ENCODE measurements at regions not wholly inside any gene's neighbourhood (a gene's known extent, or its start where the extent isn't known, plus 50 kb on each side); places are given as distances from the start of the nearest gene placed in this dataset.

GRCh38 chr18:39549144-39549543 is 1983.5 kb upstream of the CELF4 start:
- H3K9ac ChIP-seq (replicated peaks; ENCODE audit: extremely low read depth, insufficient read depth, low read length), result no peak overlapping the region
- H3K27me3 ChIP-seq (ENCODE audit: control insufficient read depth in 2 of 2, insufficient read depth in 2 of 2, low read length in 2 of 2), result no peaks in the 10 kb centered on the region
- H4K20me1 ChIP-seq (replicated peaks; ENCODE audit: control insufficient read depth, extremely low read depth, insufficient read depth, low read length), result no peaks in the 10 kb centered on the region
- DNase-seq (ENCODE audit: low read depth, low spot score), result no peak
- no peaks in the 10 kb centered on the region for H3K9me3 ChIP-seq (replicated peaks; ENCODE audit: control insufficient read depth, insufficient read depth, low read length)
- H2AFZ ChIP-seq (ENCODE audit: low read depth, low read length), result no peak overlapping the region
- POLR2A ChIA-PET, result no interaction called here
- intact Hi-C loops (cut with micrococcal nuclease) (no loop called here), dilution Hi-C loops (cut with MboI; ENCODE audit: extremely low pct_ligation_motif_present, low sequenced_read_pairs) (no loop called here)
- CTCF ChIA-PET, result no interaction called here
- no peak overlapping the region for H3K4me2 ChIP-seq (ENCODE audit: insufficient read depth, low read length)
- BruUV-seq (replicated peaks), result no TSS peak
- no peaks in the 10 kb centered on the region for H3K36me3 ChIP-seq (ENCODE audit: control insufficient read depth in 2 of 2, extremely low read depth in 1 of 2, insufficient read depth in 2 of 2, low read length in 2 of 2)
- H3K27ac ChIP-seq (ENCODE audit: insufficient read depth, low read depth, low read length), result no peak overlapping the region
- no peak for FAIRE-seq
- no peaks in the 10 kb centered on the region for H3K79me2 ChIP-seq (ENCODE audit: control insufficient read depth, insufficient read depth, low read length)
- H3K9me1 ChIP-seq (replicated peaks; ENCODE audit: control insufficient read depth, extremely low read depth, insufficient read depth, low read length), result no peaks in the 10 kb centered on the region
- peaks cover 2% of the 10 kb centered on the region for H3K4me1 ChIP-seq (ENCODE audit: control insufficient read depth, extremely low read depth, insufficient read depth, low read length)
- H3K4me3 ChIP-seq (replicated peaks in 1 of 3; ENCODE audit: insufficient read depth in 1 of 3, low read depth in 1 of 3, low read length in 3 of 3), result no peak overlapping the region
- TF ChIP-seq POLR2A (IDR thresholded peaks at IDR 0.05; ENCODE audit: low read depth, low read length) (no peak), FOS (IDR thresholded peaks at IDR 0.05; ENCODE audit: borderline replicate concordance, insufficient read depth, low read length) (no peak), POLR2AphosphoS5 (IDR thresholded peaks at IDR 0.05; ENCODE audit: insufficient read depth, low read depth, low read length) (no peak), JUN (IDR thresholded peaks at IDR 0.05; ENCODE audit: borderline replicate concordance, insufficient read depth, insufficient read length, low read depth) (no peak), MYC (IDR thresholded peaks at IDR 0.05; ENCODE audit: low read depth, low read length) (no peak), EZH2 (IDR thresholded peaks at IDR 0.05; ENCODE audit: borderline replicate concordance, low read depth, low read length, severe bottlenecking) (no peak), GATA2 (IDR thresholded peaks at IDR 0.05; ENCODE audit: insufficient read depth, insufficient read length, low read depth, low read length) (no peak)
- TF ChIP-seq, protein P1, sequence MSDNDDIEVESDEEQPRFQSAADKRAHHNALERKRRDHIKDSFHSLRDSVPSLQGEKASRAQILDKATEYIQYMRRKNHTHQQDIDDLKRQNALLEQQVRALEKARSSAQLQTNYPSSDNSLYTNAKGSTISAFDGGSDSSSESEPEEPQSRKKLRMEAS (IDR thresholded peaks at IDR 0.05; ENCODE audit: insufficient read depth, insufficient read length), result no peak
- TF ChIP-seq, protein P2, sequence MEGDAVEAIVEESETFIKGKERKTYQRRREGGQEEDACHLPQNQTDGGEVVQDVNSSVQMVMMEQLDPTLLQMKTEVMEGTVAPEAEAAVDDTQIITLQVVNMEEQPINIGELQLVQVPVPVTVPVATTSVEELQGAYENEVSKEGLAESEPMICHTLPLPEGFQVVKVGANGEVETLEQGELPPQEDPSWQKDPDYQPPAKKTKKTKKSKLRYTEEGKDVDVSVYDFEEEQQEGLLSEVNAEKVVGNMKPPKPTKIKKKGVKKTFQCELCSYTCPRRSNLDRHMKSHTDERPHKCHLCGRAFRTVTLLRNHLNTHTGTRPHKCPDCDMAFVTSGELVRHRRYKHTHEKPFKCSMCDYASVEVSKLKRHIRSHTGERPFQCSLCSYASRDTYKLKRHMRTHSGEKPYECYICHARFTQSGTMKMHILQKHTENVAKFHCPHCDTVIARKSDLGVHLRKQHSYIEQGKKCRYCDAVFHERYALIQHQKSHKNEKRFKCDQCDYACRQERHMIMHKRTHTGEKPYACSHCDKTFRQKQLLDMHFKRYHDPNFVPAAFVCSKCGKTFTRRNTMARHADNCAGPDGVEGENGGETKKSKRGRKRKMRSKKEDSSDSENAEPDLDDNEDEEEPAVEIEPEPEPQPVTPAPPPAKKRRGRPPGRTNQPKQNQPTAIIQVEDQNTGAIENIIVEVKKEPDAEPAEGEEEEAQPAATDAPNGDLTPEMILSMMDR (IDR thresholded peaks at IDR 0.05; ENCODE audit: extremely low read depth in 1 of 2, insufficient read depth in 1 of 2, low read depth in 1 of 2, low read length in 2 of 2), result no peak

Data from endothelial cell of umbilical vein (primary cell).